H1 (cell line): ENCODE measurements at regions not wholly inside any gene's neighbourhood (a gene's known extent, or its start where the extent isn't known, plus 50 kb on each side); places are given as distances from the start of the nearest gene placed in this dataset.

Experiments used
- CTCF ChIA-PET: fragments of 300-600 bp; sonication (Branson Sonifier 250); formaldehyde crosslinking; loops from one replicate; lab custom pipeline; 2021; ENCODE audit not compliant: partially characterized antibody; lab: Charles Lee
- POLR2A ChIA-PET: fragments of 300-600 bp; sonication (Branson Sonifier 250); formaldehyde crosslinking; loops from one replicate; lab custom pipeline; 2021; ENCODE audit warnings: inconsistent platforms; ENCODE audit not compliant: partially characterized antibody; lab: Charles Lee
- DNase-seq, 2 experiments: peaks; one replicate each; pipeline versions ENCODE4 v3.0.0 to v3.0.0-alpha.2; 2010 to 2022; ENCODE audit warnings: low spot score in 2 of 2, low read depth in 1 of 2, mixed read lengths in 1 of 2
- FAIRE-seq: peaks from 2 replicates; lab custom pipeline; 2011; peaks lifted over from hg19 to GRCh38; lab: Jason Lieb, UNC
- H2AFZ ChIP-seq: 2 replicates; pipeline ENCODE4 v1.8.1; 2012; ENCODE audit warnings: low read length, inconsistent platforms
- H2AK5ac ChIP-seq: 2 replicates; pipeline ENCODE4 v1.6.1; 2013; ENCODE audit warnings: low read depth, low read length
- H2BK120ac ChIP-seq: replicated peaks from 2 replicates; pipeline ENCODE3; 2013; ENCODE audit warnings: low read depth, low read length, inconsistent platforms
- H2BK12ac ChIP-seq: 2 replicates; pipeline ENCODE4 v1.6.1; 2013; ENCODE audit warnings: low read depth, low read length
- H2BK15ac ChIP-seq: 2 replicates; pipeline ENCODE4 v1.6.1; 2013; ENCODE audit warnings: low read length
- H2BK20ac ChIP-seq: 2 replicates; pipeline ENCODE4 v1.6.1; 2013; ENCODE audit warnings: low read length
- H2BK5ac ChIP-seq: 2 replicates; pipeline ENCODE4 v1.6.1; 2013; ENCODE audit warnings: low read depth, low read length
- H3K14ac ChIP-seq: 2 replicates; pipeline ENCODE4 v1.6.1; 2013; ENCODE audit warnings: inconsistent platforms; ENCODE audit not compliant: insufficient read length
- H3K18ac ChIP-seq: 2 replicates; pipeline ENCODE4 v1.6.1; 2013; ENCODE audit warnings: low read length; ENCODE audit errors: extremely low read depth
- H3K23ac ChIP-seq: 2 replicates; pipeline ENCODE4 v1.6.1; 2013; ENCODE audit warnings: inconsistent platforms; ENCODE audit not compliant: insufficient read length
- H3K23me2 ChIP-seq: 2 replicates; pipeline ENCODE4 v1.6.1; 2013; ENCODE audit warnings: low read depth, low read length
- H3K27ac ChIP-seq: 2 replicates; pipeline ENCODE4 v1.6.1; 2011; ENCODE audit warnings: low read depth, low read length, inconsistent platforms
- H3K27me3 ChIP-seq, 4 experiments: replicated peaks in 1 of 4; 1 replicate in 1 of 4; 2 replicates in 3 of 4; pipeline versions ENCODE4 v1.6.1 to v1.8.1; 2011 to 2013; ENCODE audit warnings: low read length in 3 of 4, mild to moderate bottlenecking in 3 of 4, inconsistent platforms in 2 of 4, mixed read lengths in 2 of 4, moderate library complexity in 1 of 4; ENCODE audit not compliant: control insufficient read depth in 3 of 4, insufficient read depth in 3 of 4; ENCODE audit errors: extremely low read depth in 1 of 4
- H3K36me3 ChIP-seq, 4 experiments: 2 replicates each; pipeline versions ENCODE4 v1.6.1 to v1.8.1; 2011 to 2013; ENCODE audit warnings: mild to moderate bottlenecking in 4 of 4, low read length in 3 of 4, moderate library complexity in 2 of 4, control low read depth in 1 of 4, inconsistent platforms in 1 of 4; ENCODE audit not compliant: insufficient read depth in 4 of 4, control insufficient read depth in 2 of 4
- H3K4ac ChIP-seq: replicated peaks from 2 replicates; pipeline ENCODE3; 2013; ENCODE audit warnings: low read length, low read depth, mixed read lengths, inconsistent platforms; ENCODE audit not compliant: insufficient read length
- H3K4me1 ChIP-seq, 4 experiments: replicated peaks in 1 of 4; 1 replicate in 1 of 4; 2 replicates in 3 of 4; pipeline versions ENCODE4 v1.6.1 to v1.8.1; 2011 to 2013; ENCODE audit warnings: low read length in 3 of 4, inconsistent platforms in 2 of 4, mixed read lengths in 1 of 4; ENCODE audit not compliant: insufficient read depth in 4 of 4, control insufficient read depth in 3 of 4
- H3K4me2 ChIP-seq, 2 experiments: 2 replicates each; pipeline versions ENCODE4 v1.6.1 to v1.8.1; 2011 to 2013; ENCODE audit warnings: low read depth in 2 of 2, low read length in 2 of 2, control low read depth in 1 of 2, inconsistent platforms in 1 of 2, mild to moderate bottlenecking in 1 of 2; ENCODE audit not compliant: insufficient read depth in 1 of 2
- H3K4me3 ChIP-seq, 4 experiments: fragments of 200-600, 300-600 bp in 1 of 4; sonication (generic), shearing (Covaris generic), sonication (Bioruptor Twin) in 1 of 4; 2 replicates each; pipeline versions ENCODE4 v1.5.1 to v1.8.1; 2011 to 2016; ENCODE audit warnings: low read length in 4 of 4, low read depth in 3 of 4, control low read depth in 2 of 4, inconsistent platforms in 2 of 4, mild to moderate bottlenecking in 2 of 4, mixed read lengths in 1 of 4, moderate library complexity in 1 of 4; ENCODE audit not compliant: insufficient read depth in 2 of 4; ENCODE audit errors: extremely low read depth in 1 of 4
- H3K56ac ChIP-seq: replicated peaks from 2 replicates; pipeline ENCODE3; 2013; ENCODE audit warnings: low read depth, mild to moderate bottlenecking, mixed read lengths, low read length, inconsistent platforms; ENCODE audit not compliant: insufficient read length
- H3K79me1 ChIP-seq: 2 replicates; pipeline ENCODE4 v1.6.1; 2013; ENCODE audit warnings: low read depth, low read length, control low read depth
- H3K79me2 ChIP-seq, 2 experiments: 2 replicates each; pipeline versions ENCODE4 v1.6.1 to v1.8.1; 2012 to 2013; ENCODE audit warnings: low read length in 2 of 2, mild to moderate bottlenecking in 2 of 2, inconsistent platforms in 1 of 2; ENCODE audit not compliant: insufficient read depth in 2 of 2, control insufficient read depth in 1 of 2
- H3K9ac ChIP-seq, 4 experiments: replicated peaks in 1 of 4; 1 replicate in 1 of 4; 2 replicates in 3 of 4; pipeline versions ENCODE4 v1.6.1 to v1.8.1; 2011 to 2013; ENCODE audit warnings: low read depth in 3 of 4, low read length in 3 of 4, control low read depth in 2 of 4, mild to moderate bottlenecking in 2 of 4, moderate library complexity in 2 of 4, inconsistent platforms in 1 of 4; ENCODE audit errors: extremely low read depth in 1 of 4
- H3K9me3 ChIP-seq, 2 experiments: 2 replicates each; pipeline versions ENCODE4 v1.6.1 to v1.8.1; 2012 to 2013; ENCODE audit warnings: mild to moderate bottlenecking in 2 of 2, moderate library complexity in 2 of 2, control low read depth in 1 of 2, inconsistent platforms in 1 of 2, low read depth in 1 of 2, low read length in 1 of 2, mixed read lengths in 1 of 2; ENCODE audit not compliant: insufficient read depth in 2 of 2
- H4K20me1 ChIP-seq, 2 experiments: replicated peaks in 1 of 2; 2 replicates each; pipeline versions ENCODE3 to v1.8.1; 2011 to 2013; ENCODE audit warnings: inconsistent platforms in 2 of 2, low read length in 2 of 2, mild to moderate bottlenecking in 1 of 2; ENCODE audit not compliant: insufficient read depth in 2 of 2, control insufficient read depth in 1 of 2
- H4K5ac ChIP-seq: 2 replicates; pipeline ENCODE4 v1.6.1; 2013; ENCODE audit warnings: low read length, low read depth, mixed read lengths, inconsistent platforms; ENCODE audit not compliant: insufficient read length
- H4K8ac ChIP-seq: 2 replicates; pipeline ENCODE4 v1.8.0; 2013; ENCODE audit warnings: mild to moderate bottlenecking, moderate library complexity, low read length, inconsistent platforms; ENCODE audit not compliant: insufficient read depth; ENCODE audit errors: extremely low read depth
- H4K91ac ChIP-seq: replicated peaks from 2 replicates; pipeline ENCODE3; 2013; ENCODE audit warnings: low read length, mixed read lengths, inconsistent platforms; ENCODE audit not compliant: insufficient read length
- BCL11A ChIP-seq, 2 experiments: IDR thresholded peaks; one replicate each; pipeline ENCODE4 v1.6.1; 2011; ENCODE audit warnings: low read depth in 2 of 2, low read length in 2 of 2, mild to moderate bottlenecking in 2 of 2
- CREB1 ChIP-seq: IDR thresholded peaks from 2 replicates; pipeline ENCODE4 v1.6.1; 2012; ENCODE audit warnings: inconsistent platforms
- KDM4A ChIP-seq: IDR thresholded peaks from one replicate; pipeline ENCODE4 v1.7.1; 2012; ENCODE audit warnings: low read depth, mild to moderate bottlenecking, moderate library complexity, low read length, inconsistent platforms; ENCODE audit not compliant: severe bottlenecking
- MAFK ChIP-seq: IDR thresholded peaks from 2 replicates; pipeline ENCODE4 v1.6.1; 2012; ENCODE audit warnings: low read depth, mild to moderate bottlenecking, improper control_type of control experiment, low read length
- POU5F1 ChIP-seq: IDR thresholded peaks from 2 replicates; pipeline ENCODE4 v1.6.1; 2011; ENCODE audit warnings: low read depth, mild to moderate bottlenecking, low read length, moderate library complexity
- SAP30 ChIP-seq: fragments of 300-600 bp; sonication (generic); IDR thresholded peaks from 2 replicates; pipeline ENCODE4 v1.7.1; 2012; ENCODE audit warnings: low read length, moderate library complexity, mild to moderate bottlenecking, inconsistent platforms; ENCODE audit not compliant: insufficient read depth, insufficient replicate concordance
- SIN3A ChIP-seq, 2 experiments: IDR thresholded peaks in 1 of 2; conservative IDR thresholded peaks in 1 of 2; 2 replicates each; pipeline ENCODE4 v1.6.1; 2011 to 2012; ENCODE audit warnings: low read length in 2 of 2, improper control_type of control experiment in 1 of 2, low read depth in 1 of 2, mild to moderate bottlenecking in 1 of 2
- SP4 ChIP-seq: IDR thresholded peaks from 2 replicates; pipeline ENCODE4 v1.6.1; 2012; ENCODE audit warnings: low read length, inconsistent platforms
- TAF1 ChIP-seq: IDR thresholded peaks from 2 replicates; pipeline ENCODE4 v1.6.1; 2011; ENCODE audit warnings: mild to moderate bottlenecking, low read depth, low read length
- TAF7 ChIP-seq: optimal IDR thresholded peaks from 2 replicates; pipeline ENCODE3; 2011; ENCODE audit warnings: low read depth, mild to moderate bottlenecking, inconsistent platforms, low read length, moderate library complexity, borderline replicate concordance
- YY1 ChIP-seq: IDR thresholded peaks from 2 replicates; pipeline ENCODE4 v1.6.1; 2011; ENCODE audit warnings: low read depth, mild to moderate bottlenecking, low read length
- WGBS, 2 experiments: shearing (Covaris generic) in 1 of 2; methylation state at CpG; one replicate each; pipeline versions ENCODE4 v1.1.6 to v1.1.7; 2013 to 2015; ENCODE audit warnings: low lambda C conversion rate in 2 of 2, mixed read lengths in 2 of 2, inconsistent platforms in 1 of 2, low coverage in 1 of 2, missing lambda C conversion rate in 1 of 2; ENCODE audit not compliant: insufficient replicate concordance in 2 of 2, insufficient coverage in 1 of 2, insufficient read length in 1 of 2; ENCODE audit errors: extremely low coverage in 1 of 2, missing lambda C conversion rate in 1 of 2; 5-methylcytosine and 5-hydroxymethylcytosine counted together
- TF ChIP-seq, protein P1 (sequence below): IDR thresholded peaks from 2 replicates; pipeline ENCODE4 v1.6.1; 2011; ENCODE audit warnings: low read length, improper control_type of control experiment
- TF ChIP-seq, protein P2 (sequence below): IDR thresholded peaks from 2 replicates; pipeline ENCODE4 v1.6.1; 2012; ENCODE audit warnings: inconsistent platforms

DNA sequence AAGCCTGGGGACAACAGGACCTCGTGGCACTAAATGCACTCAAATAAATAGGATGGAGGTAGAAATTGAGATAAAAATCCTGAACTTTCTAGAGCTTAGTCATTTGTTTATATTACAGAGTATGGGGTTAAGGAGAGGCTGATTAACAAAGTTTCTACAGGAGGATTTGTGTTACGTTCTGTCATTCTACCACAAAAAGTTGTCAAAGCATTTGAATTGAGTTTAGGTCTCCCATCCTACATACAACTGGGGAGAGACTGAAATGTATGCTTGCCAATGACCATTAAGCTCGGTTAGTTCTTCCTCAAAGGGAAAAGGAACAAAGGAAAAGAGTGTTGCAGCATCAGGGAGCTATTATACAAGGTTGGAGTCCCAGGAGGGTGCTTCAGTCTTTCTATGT lies 597.9 kb downstream of the COL12A1 start:
- Histone ChIP-seq H3K79me1 (no peaks in the 10 kb centered on the region), H2BK15ac (no peak overlapping the region), H2AFZ (no peak overlapping the region), H3K79me2 (no peaks in the 10 kb centered on the region), H3K4me1 (no peaks in the 10 kb centered on the region), H3K23ac (no peak overlapping the region), H3K18ac (no peak overlapping the region), H3K4me3 (no peak overlapping the region), H3K14ac (no peak overlapping the region), H2BK12ac (no peak overlapping the region), H4K20me1 (no peaks in the 10 kb centered on the region), H2BK20ac (no peak overlapping the region), H4K91ac (no peak overlapping the region), H3K27me3 (no peaks in the 10 kb centered on the region), H3K23me2 (no peaks in the 10 kb centered on the region), H3K56ac (no peak overlapping the region), H3K9ac (no peak overlapping the region), H2BK120ac (no peak overlapping the region), H3K36me3 (no peaks in the 10 kb centered on the region), H3K4ac (no peak overlapping the region), H4K5ac (no peak overlapping the region), H2AK5ac (no peak overlapping the region), H4K8ac (no peak overlapping the region), H3K9me3 (no peaks in the 10 kb centered on the region), H2BK5ac (no peak overlapping the region), H3K4me2 (no peak overlapping the region), H3K27ac (no peak overlapping the region)
- DNase-seq = no peak
- no peak for FAIRE-seq
- CTCF ChIA-PET = interaction anchor here (0.6 to 1.6 kb wide), 3 partner anchors 33 to 602 kb away, joined by 3 to 5 read pairs (median 4); no protein-coding TSS in a partner anchor
- 70% methylated on average over 3 of the region's 3 CpGs; no CpG with 5 or more reads in 1 of the 2 experiments for WGBS, 2 experiments
- POLR2A ChIA-PET = no interaction called here
- TF ChIP-seq POU5F1 = no peak
- no peak for TF ChIP-seq MAFK
- TF ChIP-seq YY1 = no peak
- TF ChIP-seq CREB1 = no peak
- no peak for TF ChIP-seq SAP30
- TF ChIP-seq SP4 = no peak
- no peak for TF ChIP-seq BCL11A (IDR thresholded peaks at IDR 0.05; ENCODE audit: low read depth in 2 of 2, low read length in 2 of 2)
- no peak for TF ChIP-seq KDM4A
- TF ChIP-seq, protein P1, sequence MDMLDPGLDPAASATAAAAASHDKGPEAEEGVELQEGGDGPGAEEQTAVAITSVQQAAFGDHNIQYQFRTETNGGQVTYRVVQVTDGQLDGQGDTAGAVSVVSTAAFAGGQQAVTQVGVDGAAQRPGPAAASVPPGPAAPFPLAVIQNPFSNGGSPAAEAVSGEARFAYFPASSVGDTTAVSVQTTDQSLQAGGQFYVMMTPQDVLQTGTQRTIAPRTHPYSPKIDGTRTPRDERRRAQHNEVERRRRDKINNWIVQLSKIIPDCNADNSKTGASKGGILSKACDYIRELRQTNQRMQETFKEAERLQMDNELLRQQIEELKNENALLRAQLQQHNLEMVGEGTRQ = no peak
- TF ChIP-seq, protein P2, sequence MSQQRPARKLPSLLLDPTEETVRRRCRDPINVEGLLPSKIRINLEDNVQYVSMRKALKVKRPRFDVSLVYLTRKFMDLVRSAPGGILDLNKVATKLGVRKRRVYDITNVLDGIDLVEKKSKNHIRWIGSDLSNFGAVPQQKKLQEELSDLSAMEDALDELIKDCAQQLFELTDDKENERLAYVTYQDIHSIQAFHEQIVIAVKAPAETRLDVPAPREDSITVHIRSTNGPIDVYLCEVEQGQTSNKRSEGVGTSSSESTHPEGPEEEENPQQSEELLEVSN = no peak
- TF ChIP-seq SIN3A (conservative IDR thresholded peaks at IDR 0.05 in 1 of 2, IDR thresholded peaks at IDR 0.05 in 1 of 2; ENCODE audit: low read depth in 1 of 2, low read length in 2 of 2) = no peak
- TF ChIP-seq TAF7 = no peak
- TF ChIP-seq TAF1 = no peak
